Right ventricle myocardium inferior (tissue), 1 donor: ENCODE measurements at regions not wholly inside any gene's neighbourhood (a gene's known extent, or its start where the extent isn't known, plus 50 kb on each side); places are given as distances from the start of the nearest gene placed in this dataset.

ENCODE experiments used
- ATAC-seq: fragments of 200-7000 bp; cut with Tn5 transposase; one replicate; pipeline ENCODE4 v1.9.1; 2020; ENCODE audit warnings: mild to moderate bottlenecking, moderate library complexity
- DNase-seq: peaks from one replicate; pipeline ENCODE4 v3.0.0; 2021; ENCODE audit errors: missing footprints
- intact Hi-C: fragments of 100-400 bp; cut with DNase I; formaldehyde crosslinking; loops from one replicate; pipeline ENCODE4 v1.11.0; 2022
- donor health status: DM: no; HTN: yes; CAD: no; lungs with severe emphysema.

DNA sequence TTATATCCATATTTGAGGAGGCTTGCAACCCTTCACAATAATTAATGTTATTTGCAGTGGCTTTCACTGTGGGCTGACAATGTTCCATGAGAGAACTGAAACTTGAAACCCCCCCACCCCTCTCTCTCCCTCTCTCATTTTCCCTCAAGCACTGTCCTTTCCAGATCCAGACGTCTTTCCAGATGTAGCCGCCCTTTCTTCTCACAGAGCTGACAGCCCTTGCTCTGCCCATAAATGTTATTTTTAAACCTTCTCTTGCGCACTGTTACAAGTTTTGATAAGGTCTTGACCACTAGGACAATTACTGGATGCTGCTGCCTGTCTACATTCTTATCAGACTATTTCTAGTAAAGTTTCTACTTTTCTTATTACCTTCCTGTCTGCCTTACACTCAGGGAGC lies 91.4 kb upstream of the LINC00305 start:
- intact Hi-C loops: no loop called here
- ATAC-seq: no peak
- no peak for DNase-seq

DNA sequence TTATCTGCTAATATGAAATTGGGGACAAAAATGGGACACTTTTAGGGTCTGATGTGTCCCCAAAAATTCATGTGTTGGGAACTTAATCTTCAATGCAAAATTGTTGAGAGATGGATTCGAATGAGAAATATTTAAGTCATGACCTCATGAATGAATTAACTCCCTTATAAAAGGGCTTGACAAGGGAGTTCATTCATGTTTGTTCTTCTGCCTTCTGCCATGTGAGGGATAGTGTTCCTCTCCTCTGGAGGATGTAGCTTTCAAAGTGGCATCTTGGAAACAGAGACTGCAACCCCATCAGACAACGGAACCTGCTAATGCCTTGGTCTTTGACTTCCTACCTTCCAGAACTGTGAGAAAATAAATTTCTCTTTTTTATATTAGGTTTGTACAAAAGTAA lies 89.2 kb upstream of the LINC00305 start:
- intact Hi-C loops: no loop called here
- DNase-seq: no peak
- ATAC-seq: no peak

DNA sequence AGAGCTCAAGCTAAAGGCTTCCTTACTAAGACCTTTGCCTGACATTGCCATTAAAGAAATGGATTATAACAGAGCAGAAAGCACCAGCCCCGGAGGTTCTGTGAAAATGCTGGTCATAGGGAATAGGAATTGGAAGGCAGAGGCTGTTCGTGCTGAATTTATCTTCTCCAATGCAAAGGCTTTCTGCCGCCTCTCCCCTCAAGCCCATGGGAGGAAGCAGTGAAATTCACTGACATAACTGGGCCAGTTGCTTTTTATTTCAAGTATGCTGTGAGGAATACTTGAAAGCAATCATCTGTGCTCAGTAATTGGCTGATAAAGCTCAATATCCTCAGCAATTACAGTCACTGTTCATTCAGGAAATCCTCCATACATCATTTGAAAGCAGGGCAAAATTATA lies 85.4 kb upstream of the LINC00305 start:
- ATAC-seq: no peak
- DNase-seq: no peak
- intact Hi-C loops: no loop called here

DNA sequence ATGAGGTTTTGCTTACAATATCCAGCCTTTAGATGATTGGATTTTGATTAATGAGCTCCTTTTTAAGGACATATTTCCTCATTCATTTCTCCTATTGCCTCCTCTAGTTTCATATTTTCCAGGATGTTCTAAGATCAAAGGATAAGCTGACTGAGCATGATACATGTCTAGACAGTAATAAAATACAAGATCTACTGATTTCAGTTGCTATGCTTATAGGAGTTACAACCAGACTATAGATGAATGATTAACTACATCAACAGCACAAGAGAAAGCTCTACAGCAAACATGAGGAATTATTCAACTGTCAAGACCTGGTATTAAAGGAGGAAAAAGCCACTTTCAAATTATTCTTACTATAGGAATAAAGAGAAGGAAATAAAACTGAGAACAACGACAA lies 85.0 kb upstream of the LINC00305 start:
- intact Hi-C loops: no loop called here
- no peak for DNase-seq
- no peak for ATAC-seq

DNA sequence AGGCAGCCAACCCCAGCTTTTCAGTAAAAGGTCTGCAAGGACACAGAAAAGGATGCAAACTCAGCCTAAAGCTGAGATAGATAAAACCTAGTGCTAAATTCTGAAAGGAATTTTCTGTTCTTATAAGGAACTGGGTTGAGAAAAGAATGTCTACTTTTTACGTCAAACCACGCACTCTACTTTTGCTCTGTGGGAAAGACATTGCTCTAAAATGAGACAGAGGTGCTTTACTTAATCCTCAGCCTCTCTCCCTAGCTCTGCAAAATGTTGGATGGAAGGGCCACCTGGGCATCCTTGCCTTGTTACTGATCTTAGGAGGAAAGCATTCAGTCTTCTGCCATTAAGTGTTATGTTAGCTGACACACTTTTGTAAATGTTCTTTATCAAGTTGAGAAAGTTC lies 72.1 kb upstream of the LINC00305 start:
- intact Hi-C loops: no loop called here
- ATAC-seq: no peak
- no peak for DNase-seq

DNA sequence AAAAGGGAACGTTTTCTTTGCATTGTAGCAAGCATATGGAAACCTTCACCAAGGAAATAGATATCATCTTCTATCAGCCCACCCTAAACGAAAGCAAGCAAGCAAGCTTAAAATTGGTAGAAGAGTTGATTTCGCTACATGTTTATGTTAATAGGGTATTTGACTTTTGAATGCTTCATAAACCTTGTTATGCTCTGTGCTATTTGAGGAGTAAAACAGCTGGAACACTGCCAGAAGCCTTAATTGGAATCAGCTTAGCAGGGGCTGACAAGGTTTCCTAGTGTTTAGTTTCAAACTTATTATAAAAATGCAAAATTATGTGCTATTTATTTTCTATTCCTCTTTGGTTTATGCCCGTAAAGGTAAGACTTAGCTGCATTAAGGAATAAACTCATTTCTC lies 70.6 kb upstream of the LINC00305 start:
- intact Hi-C loops: no loop called here
- no peak for DNase-seq
- ATAC-seq: no peak

DNA sequence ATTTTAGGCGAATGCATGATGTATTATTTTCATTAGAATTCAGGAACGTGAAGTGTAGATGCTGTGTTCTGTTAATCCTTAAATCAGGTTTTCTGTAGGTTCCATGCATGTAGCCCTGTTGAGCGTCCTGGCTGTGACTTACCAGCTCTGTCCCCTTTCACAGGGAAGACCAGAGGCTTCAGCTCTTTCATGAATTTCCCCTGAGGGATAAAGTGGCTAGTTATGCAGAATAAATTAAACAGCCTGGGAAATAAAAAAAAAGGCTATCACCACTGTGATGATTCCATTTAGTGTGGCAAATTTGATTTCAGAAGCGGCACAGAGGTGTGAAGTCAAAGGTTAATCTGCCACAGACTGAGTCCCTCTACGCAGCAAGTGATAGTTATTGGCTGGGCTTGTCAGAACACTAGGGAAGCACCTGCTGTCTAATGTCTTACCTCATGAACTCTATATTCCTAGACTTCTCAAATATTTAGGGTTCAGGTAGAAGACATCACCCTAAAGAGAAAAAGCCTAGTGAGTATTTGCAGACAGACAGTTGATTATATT lies 61.6 kb upstream of the LINC00305 start:
- ATAC-seq (no peak), DNase-seq (no peak)
- intact Hi-C loops: no loop called here

DNA sequence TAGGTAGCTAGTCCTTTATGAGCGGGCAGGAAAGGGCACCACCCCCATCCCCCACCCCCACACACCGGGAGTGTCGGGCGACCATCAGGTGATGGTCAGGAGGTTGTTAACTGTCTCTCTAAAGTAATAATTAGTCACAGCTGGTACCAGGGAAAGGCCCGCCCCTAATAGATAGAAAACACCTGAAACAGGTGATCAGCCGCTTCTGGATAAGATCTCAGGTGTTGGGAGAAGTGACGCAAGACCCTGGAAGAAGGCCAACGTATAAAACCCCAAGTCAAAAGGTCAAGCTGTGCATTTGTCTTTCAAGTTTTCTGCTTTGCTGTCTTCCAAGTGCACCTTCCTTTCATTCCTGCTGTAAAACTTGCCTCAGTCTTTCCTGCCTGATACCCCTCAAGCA lies 59.6 kb upstream of the LINC00305 start:
- no peak for ATAC-seq
- intact Hi-C loops: no loop called here
- DNase-seq: no peak

DNA sequence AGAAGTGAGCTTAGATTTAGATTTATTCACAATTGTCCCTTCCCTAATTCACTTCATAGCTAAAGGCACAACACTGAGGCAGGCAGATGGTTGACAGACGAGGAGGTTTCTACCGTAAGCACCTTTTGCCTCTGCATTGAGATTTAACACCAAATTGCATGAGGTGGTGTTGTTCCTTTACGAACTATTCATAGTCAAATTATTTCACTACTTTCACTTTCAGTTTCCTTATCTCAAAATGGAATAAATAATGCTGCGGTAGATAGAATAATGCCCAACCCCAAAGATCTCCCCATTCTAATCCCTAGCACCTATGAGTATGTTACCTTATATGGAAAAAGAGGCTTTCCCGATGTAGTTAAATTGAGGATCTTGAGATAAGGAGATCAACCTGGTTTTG lies 58.9 kb upstream of the LINC00305 start:
- intact Hi-C loops: no loop called here
- DNase-seq: no peak
- ATAC-seq: no peak

DNA sequence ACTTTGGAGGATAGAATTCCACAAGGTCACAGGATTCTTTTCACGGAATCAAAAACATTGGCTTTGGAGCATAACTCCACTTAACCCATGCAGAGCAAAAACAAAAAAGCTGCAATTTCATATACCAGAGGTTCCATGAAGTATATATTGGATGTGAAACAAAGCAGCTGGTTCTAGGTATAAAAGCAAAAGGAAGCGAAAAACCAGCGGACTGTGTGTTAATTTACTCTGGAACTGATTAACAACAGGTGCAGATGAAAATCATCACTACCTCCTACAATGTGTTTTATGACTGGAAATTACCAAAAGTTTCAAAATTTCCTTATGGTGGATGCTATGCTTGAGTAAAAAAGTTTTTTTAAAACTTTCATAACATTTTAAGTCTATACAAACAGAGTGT lies 54.4 kb upstream of the LINC00305 start:
- intact Hi-C loops: no loop called here
- DNase-seq: no peak
- no peak for ATAC-seq

DNA sequence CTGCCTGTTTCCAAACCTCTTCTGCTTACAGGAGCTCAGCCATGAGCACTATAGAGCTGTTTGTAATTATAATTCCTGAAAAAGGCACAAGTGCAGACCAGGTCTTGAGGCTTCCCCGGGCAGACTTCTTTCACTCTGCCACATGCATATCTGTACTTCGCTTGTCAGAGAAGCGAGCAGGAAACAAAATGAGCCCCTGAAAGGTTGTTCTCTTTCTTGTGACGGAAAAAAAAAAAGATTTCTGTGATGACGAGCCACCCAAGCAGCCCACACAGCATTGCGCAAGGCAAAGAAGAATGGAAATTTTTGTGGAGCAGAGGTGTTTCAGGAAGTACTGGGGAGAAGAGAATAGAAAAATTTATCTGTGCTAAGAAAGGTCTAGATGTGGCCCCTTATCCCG lies 54.0 kb upstream of the LINC00305 start:
- intact Hi-C loops: no loop called here
- ATAC-seq: no peak
- DNase-seq: no peak

DNA sequence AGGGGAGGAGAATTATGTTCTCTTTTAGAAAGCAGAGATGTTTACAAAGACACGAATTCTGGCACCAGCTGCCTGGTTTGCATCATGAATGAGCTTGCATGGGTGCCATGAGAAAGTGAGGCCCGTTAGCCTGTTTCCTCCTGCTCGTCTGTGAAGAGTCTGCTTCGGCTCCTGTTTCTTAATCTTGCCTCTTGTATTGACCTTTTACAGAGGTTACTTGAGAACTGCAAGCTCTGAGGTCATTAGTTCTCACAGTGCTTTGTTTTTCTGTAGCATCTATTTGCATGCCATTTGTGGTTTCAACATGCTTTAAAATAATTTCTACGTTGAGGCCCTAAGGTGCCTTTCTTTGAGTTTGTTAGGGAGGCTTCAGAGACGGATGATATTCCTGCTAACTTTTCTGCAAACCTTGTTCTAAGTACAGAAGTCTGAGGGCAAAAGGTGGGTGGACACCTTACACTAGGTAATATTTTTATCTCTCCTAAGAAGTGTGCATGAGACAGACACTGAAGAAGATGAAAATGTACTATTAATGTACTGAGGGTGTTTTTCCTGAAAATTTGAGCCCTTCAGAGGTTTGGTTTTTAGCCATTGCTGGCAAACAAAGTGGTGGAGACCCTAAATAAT lies 53.4 kb upstream of the LINC00305 start:
- DNase-seq (no peak), ATAC-seq (no peak)
- intact Hi-C loops: no loop called here

DNA sequence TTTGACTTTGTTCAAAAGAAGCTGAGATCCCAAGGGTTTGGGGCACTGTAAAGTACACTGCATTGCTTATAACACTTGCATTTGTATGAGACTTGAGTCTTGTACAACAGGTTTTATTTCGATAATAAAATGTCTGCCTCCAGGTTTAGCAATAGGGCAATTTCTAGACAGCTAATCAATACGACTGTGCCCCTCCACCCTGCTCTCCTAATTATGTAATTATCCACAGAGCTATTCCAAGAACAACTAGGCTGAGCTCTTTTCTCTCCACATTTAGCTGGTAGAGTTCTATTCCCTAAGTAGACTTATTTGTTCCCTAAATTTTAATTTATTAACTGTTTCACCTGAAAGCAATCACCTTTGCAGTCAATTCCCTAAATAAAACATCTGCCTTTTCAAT lies 52.9 kb upstream of the LINC00305 start:
- no peak for ATAC-seq
- intact Hi-C loops: no loop called here
- DNase-seq: no peak

DNA sequence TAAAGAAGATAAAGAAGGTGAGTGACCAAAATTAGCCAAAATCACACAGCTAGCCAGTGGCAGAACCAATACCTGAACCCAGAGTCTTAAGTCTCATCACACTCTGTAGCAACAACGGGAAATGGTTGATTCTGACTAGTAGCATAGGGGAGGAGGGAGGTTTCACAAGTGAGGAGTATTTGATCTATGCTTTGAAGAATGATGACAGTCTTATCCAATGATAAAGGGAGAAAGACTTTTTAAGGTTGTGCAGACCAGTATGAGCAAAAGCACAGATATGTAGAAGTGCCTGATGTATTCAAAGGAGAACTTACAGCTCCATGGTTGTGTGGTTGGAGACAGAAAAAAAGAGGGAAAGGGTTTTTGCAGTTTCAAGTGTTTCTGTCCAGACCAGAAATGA lies 50.7 kb upstream of the LINC00305 start:
- DNase-seq (no peak), ATAC-seq (no peak)
- intact Hi-C loops: no loop called here
